ENCODE measurements at regions not wholly inside any gene's neighbourhood (a gene's known extent, or its start where the extent isn't known, plus 50 kb on each side); places are given as distances from the start of the nearest gene placed in this dataset.

- TF ChIP-seq USF2 (IDR thresholded peaks at IDR 0.05) (no peak), EHMT2 (IDR thresholded peaks at IDR 0.05; ENCODE audit: low read depth) (no peak), CTCF (IDR thresholded peaks at IDR 0.05) (no peak)
Observed at GRCh38 chr9:1919229-1919628, 95.9 kb upstream of the SMARCA2 start (continued).

- 11% methylated on average over 3 of the region's 3 CpGs for WGBS (ENCODE audit: missing lambda C conversion rate)
- ChIA-PET POLR2A (no interaction called here), CTCF (interaction anchor here (0.6 kb wide), 1 partner anchor 10 kb away, joined by 3 read pairs; no protein-coding TSS in a partner anchor)
- FAIRE-seq (no peak), ATAC-seq (no peak), DNase-seq (ENCODE audit: low read depth in 1 of 2, low spot score in 1 of 2) (no peak)
- Histone ChIP-seq H3K27ac (no peak overlapping the region), H3K4me2 (no peak overlapping the region), H3K9me3 (no peaks in the 10 kb centered on the region), H3K4me1 (no peaks in the 10 kb centered on the region), H3K4me3 (no peak overlapping the region)
- TF ChIP-seq RFX5 (IDR thresholded peaks at IDR 0.05) (no peak), PBX3 (IDR thresholded peaks at IDR 0.05) (no peak), BHLHE40 (IDR thresholded peaks at IDR 0.05; ENCODE audit: low read depth, low read length) (no peak), KDM1A (IDR thresholded peaks at IDR 0.05; ENCODE audit: low read depth) (no peak), FOSL2 (IDR thresholded peaks at IDR 0.05) (no peak), FOSL2 (CRISPR knock-in tag; IDR thresholded peaks at IDR 0.05) (no peak), POLR2AphosphoS2 (conservative IDR thresholded peaks at IDR 0.05; ENCODE audit: low read length) (no peak), SMC3 (IDR thresholded peaks at IDR 0.05) (no peak), JUNB (IDR thresholded peaks at IDR 0.05) (no peak)
Observed at GRCh38 chr9:1920386-1920785, 94.8 kb upstream of the SMARCA2 start.

- ATAC-seq (no peak), FAIRE-seq (no peak), DNase-seq (ENCODE audit: low read depth in 1 of 2, low spot score in 1 of 2) (no peak)
- Histone ChIP-seq H3K27ac (no peak overlapping the region), H3K4me1 (no peaks in the 10 kb centered on the region), H3K9me3 (no peaks in the 10 kb centered on the region), H3K4me3 (no peak overlapping the region), H3K4me2 (no peak overlapping the region)
- 31% methylated on average over 3 of the region's 3 CpGs for WGBS (ENCODE audit: missing lambda C conversion rate)
- POLR2A ChIA-PET, result no interaction called here
- CTCF ChIA-PET, result interaction anchor here (1.2 kb wide), 1 partner anchor 18 kb away, joined by 3 read pairs; no protein-coding TSS in a partner anchor
- TF ChIP-seq BHLHE40 (IDR thresholded peaks at IDR 0.05; ENCODE audit: low read depth, low read length) (no peak), ZC3H11A (IDR thresholded peaks at IDR 0.05) (no peak), ESRRA (IDR thresholded peaks at IDR 0.05; ENCODE audit: borderline replicate concordance, low read length) (no peak), EP300 (IDR thresholded peaks at IDR 0.05) (no peak), POLR2A (IDR thresholded peaks at IDR 0.05; ENCODE audit: low read length) (no peak), ZFP36 (IDR thresholded peaks at IDR 0.05; ENCODE audit: borderline replicate concordance, partially characterized antibody) (no peak), PBX3 (IDR thresholded peaks at IDR 0.05) (no peak), CTCF (IDR thresholded peaks at IDR 0.05) (no peak), POLR2AphosphoS2 (conservative IDR thresholded peaks at IDR 0.05; ENCODE audit: low read length) (no peak), CHD2 (IDR thresholded peaks at IDR 0.05; ENCODE audit: low read length, partially characterized antibody) (no peak), CEBPB (IDR thresholded peaks at IDR 0.05) (no peak), FOSL2 (IDR thresholded peaks at IDR 0.05) (no peak), FOSL2 (CRISPR knock-in tag; IDR thresholded peaks at IDR 0.05) (no peak)
- TF ChIP-seq, protein P1, sequence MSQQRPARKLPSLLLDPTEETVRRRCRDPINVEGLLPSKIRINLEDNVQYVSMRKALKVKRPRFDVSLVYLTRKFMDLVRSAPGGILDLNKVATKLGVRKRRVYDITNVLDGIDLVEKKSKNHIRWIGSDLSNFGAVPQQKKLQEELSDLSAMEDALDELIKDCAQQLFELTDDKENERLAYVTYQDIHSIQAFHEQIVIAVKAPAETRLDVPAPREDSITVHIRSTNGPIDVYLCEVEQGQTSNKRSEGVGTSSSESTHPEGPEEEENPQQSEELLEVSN (IDR thresholded peaks at IDR 0.05; ENCODE audit: borderline replicate concordance, low read depth), result no peak
- TF ChIP-seq, protein P2, sequence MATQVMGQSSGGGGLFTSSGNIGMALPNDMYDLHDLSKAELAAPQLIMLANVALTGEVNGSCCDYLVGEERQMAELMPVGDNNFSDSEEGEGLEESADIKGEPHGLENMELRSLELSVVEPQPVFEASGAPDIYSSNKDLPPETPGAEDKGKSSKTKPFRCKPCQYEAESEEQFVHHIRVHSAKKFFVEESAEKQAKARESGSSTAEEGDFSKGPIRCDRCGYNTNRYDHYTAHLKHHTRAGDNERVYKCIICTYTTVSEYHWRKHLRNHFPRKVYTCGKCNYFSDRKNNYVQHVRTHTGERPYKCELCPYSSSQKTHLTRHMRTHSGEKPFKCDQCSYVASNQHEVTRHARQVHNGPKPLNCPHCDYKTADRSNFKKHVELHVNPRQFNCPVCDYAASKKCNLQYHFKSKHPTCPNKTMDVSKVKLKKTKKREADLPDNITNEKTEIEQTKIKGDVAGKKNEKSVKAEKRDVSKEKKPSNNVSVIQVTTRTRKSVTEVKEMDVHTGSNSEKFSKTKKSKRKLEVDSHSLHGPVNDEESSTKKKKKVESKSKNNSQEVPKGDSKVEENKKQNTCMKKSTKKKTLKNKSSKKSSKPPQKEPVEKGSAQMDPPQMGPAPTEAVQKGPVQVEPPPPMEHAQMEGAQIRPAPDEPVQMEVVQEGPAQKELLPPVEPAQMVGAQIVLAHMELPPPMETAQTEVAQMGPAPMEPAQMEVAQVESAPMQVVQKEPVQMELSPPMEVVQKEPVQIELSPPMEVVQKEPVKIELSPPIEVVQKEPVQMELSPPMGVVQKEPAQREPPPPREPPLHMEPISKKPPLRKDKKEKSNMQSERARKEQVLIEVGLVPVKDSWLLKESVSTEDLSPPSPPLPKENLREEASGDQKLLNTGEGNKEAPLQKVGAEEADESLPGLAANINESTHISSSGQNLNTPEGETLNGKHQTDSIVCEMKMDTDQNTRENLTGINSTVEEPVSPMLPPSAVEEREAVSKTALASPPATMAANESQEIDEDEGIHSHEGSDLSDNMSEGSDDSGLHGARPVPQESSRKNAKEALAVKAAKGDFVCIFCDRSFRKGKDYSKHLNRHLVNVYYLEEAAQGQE (IDR thresholded peaks at IDR 0.05), result no peak
- TF ChIP-seq, protein P3, sequence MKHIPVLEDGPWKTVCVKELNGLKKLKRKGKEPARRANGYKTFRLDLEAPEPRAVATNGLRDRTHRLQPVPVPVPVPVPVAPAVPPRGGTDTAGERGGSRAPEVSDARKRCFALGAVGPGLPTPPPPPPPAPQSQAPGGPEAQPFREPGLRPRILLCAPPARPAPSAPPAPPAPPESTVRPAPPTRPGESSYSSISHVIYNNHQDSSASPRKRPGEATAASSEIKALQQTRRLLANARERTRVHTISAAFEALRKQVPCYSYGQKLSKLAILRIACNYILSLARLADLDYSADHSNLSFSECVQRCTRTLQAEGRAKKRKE (CRISPR knock-in tag; IDR thresholded peaks at IDR 0.05; ENCODE audit: low read depth), result no peak
Observed at GRCh38 chr9:1922026-1922425, 93.1 kb upstream of the SMARCA2 start.

Data from A549 (cell line).